LNCaP clone FGC (cell line): ENCODE measurements at regions not wholly inside any gene's neighbourhood (a gene's known extent, or its start where the extent isn't known, plus 50 kb on each side); places are given as distances from the start of the nearest gene placed in this dataset.

Experiments
- DNase-seq: peaks from one replicate; pipeline ENCODE4 v3.0.0-alpha.2; 2011; ENCODE audit warnings: low read depth
- H3K4me3 ChIP-seq: 2 replicates; pipeline ENCODE4 v1.5.1; 2011; ENCODE audit warnings: mild to moderate bottlenecking, low read depth, low read length, control low read depth
- TF ChIP-seq, protein P1 (sequence below): IDR thresholded peaks from 2 replicates; pipeline ENCODE4 v1.5.1; 2012; ENCODE audit warnings: mild to moderate bottlenecking; ENCODE audit not compliant: control insufficient read depth, insufficient read depth; ENCODE audit errors: extremely low read depth

DNA sequence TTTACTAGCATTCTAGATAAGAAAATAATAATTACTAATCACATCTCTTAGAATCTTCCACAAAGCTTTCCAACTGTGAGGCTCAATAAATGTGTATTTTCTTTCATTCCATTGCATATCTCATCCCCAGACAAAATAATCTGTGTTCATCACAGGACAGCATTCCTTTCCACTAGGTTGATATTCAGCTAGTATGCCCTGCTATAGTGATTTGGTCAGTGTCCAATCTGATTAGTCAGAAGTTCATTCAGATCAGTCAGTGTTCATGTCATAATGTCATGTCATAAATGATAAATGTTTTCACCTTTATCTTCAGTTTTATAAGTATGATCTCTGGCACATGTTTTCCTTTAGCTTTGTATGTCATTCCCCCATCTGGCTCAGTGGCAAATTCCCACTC lies 611.4 kb downstream of the KCTD8 start:
- no peak for DNase-seq
- no peak overlapping the region for H3K4me3 ChIP-seq
- TF ChIP-seq, protein P1, sequence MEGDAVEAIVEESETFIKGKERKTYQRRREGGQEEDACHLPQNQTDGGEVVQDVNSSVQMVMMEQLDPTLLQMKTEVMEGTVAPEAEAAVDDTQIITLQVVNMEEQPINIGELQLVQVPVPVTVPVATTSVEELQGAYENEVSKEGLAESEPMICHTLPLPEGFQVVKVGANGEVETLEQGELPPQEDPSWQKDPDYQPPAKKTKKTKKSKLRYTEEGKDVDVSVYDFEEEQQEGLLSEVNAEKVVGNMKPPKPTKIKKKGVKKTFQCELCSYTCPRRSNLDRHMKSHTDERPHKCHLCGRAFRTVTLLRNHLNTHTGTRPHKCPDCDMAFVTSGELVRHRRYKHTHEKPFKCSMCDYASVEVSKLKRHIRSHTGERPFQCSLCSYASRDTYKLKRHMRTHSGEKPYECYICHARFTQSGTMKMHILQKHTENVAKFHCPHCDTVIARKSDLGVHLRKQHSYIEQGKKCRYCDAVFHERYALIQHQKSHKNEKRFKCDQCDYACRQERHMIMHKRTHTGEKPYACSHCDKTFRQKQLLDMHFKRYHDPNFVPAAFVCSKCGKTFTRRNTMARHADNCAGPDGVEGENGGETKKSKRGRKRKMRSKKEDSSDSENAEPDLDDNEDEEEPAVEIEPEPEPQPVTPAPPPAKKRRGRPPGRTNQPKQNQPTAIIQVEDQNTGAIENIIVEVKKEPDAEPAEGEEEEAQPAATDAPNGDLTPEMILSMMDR: no peak

DNA sequence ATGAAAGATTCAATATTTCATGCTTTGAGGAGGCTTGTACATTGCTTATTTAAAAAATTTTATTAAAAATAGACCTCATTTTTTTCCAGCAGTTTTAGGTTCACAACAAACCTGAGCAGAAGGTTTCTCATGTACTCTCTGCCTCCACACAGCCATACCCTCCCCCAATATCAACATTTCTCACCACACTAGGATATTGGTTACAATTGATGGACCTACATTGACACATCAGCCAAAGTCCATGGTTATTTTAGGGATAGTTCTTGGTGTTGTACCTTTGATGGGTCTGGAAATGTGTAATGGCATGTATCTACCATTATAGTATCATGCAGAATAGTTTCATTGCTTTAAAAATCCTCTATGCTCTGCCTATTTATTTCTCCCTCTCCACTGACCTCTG lies 611.0 kb downstream of the KCTD8 start:
- TF ChIP-seq, protein P1: no peak
- DNase-seq: no peak
- H3K4me3 ChIP-seq: no peak overlapping the region

DNA sequence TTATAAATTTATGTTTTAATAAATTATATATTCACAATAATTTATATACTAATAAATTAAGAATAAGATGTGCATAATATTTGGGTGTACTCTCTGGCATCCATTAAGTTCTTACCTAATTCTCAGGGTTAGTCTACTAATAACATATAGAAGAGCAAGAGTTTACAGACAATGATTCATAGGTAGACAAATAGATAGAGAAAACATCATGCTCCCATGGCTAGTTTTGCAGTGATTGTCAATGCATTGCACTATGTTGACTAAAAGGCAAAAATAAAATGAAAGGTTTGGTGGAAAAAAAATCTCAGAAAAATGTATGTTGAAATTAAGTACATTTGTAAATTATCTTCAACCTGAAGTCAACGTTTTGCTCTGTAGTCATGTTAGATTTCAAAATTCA lies 606.0 kb downstream of the KCTD8 start:
- no peak overlapping the region for H3K4me3 ChIP-seq
- DNase-seq: no peak
- TF ChIP-seq, protein P1: no peak

DNA sequence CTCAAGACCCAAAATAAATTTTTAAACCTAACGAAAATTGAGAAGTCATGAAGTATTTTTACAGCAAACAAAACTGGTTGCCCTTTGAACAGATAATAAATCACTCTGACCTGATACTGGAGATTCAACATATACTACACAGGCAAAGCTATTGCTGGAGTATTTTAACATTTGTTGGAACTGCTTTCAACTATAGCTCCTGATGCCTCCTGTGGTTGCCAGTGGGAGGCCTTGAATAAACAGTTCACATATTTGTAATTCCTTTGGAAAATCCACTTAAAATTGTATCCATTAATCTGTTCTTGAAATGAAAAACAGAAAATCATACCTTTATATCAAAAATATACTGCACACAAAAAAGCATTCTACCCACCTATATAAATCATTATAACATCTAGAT lies 605.1 kb downstream of the KCTD8 start:
- no peak overlapping the region for H3K4me3 ChIP-seq
- no peak for DNase-seq
- TF ChIP-seq, protein P1: peak; percentile 46

DNA sequence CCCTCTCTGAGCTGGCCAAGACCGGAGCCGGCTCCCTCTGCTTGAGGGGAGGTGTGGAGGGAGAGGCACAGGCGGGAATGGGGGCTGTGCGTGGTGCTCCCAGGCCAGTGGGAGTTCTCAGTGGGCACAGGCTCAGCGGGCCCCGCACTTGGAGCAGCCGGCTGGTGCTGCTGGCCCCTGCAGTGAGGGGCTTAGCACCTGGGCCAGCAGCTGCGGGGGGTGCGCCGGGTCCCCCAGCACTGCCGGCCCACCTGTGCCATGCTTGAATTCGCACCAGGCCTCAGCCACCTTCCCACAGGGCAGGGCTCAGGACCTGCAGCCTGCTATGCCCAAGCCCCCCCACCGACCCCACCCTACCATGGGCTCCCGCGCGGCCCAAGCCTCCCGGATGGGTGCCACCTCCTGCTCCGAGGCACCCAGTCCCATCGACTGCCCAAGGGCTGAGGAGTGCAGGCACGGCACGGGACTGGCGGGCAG lies 602.5 kb downstream of the KCTD8 start:
- DNase-seq: no peak
- TF ChIP-seq, protein P1: no peak
- no peak overlapping the region for H3K4me3 ChIP-seq

DNA sequence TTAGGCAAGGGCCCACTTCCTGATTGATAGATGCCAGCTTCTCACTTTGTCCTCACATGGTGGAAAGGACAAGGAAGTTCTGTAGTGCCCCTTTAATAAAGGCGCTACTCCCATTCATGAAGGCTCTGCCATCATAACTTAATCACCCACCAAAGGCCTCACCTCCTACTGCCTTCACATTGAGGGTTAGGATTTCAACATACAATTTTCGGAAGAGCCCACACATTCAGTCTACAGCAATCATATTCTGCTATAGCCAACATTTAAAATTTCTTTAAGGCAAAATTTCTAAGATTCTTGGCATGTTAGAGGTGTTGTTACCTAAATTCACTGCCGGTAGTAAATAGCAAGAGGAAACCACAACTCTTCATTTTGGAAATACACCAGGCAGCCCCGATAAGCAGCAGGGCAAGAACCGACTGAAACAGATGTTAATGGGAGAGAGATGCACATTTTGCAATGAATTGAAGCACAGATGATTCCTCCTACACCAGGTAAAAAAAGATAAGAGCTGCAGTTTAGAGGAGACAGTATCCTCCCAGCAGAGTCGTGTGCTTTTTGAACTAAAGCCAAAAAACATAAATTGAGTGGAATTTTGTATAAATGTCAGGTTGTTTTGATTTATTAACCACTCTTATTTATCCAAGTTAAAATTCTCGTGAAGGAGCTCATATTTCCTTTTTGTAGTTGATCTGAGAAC lies 594.9 kb downstream of the KCTD8 start:
- H3K4me3 ChIP-seq: no peak overlapping the region
- TF ChIP-seq, protein P1: no peak
- DNase-seq: no peak

DNA sequence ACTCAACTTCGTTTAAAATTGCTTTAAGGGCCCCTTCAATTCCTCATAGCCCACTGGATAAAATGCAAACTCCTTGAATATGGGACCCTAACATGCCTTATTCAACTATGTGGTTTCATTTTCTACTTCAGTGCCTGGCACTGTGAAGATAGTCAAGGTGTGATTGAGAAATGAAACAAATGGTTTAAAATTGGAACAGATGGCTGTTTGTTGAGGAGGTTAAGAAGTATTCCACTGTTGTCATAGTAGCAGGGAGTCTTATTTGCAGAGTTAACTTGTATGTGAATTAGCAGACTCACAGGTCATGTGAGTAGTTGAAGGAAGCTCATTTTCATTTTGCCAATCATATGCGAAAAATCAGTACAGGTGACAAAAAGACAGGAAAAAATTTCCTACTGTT lies 593.3 kb downstream of the KCTD8 start:
- no peak for DNase-seq
- TF ChIP-seq, protein P1: no peak
- no peak overlapping the region for H3K4me3 ChIP-seq
